WTC11 (cell line): ENCODE measurements at regions not wholly inside any gene's neighbourhood (a gene's known extent, or its start where the extent isn't known, plus 50 kb on each side); places are given as distances from the start of the nearest gene placed in this dataset.
A peak's percentile ranks its signal among the peaks of the same experiment; 100 is the strongest.

Source experiments
- ATAC-seq: fragments of 200-7000 bp; cut with Tn5 transposase; 2 replicates; pipeline ENCODE4 v1.10.0; 2021; ENCODE audit warnings: mild to moderate bottlenecking, moderate library complexity
- CTCF ChIA-PET: fragments of 300-600 bp; sonication (Branson Sonifier 250); formaldehyde crosslinking; loops from one replicate; lab custom pipeline; 2021; ENCODE audit warnings: antibody characterized with exemption; lab: Charles Lee
- POLR2A ChIA-PET: fragments of 350-600 bp; sonication (Branson Sonifier 250); formaldehyde crosslinking; loops from one replicate; lab custom pipeline; 2021; ENCODE audit warnings: antibody characterized with exemption; lab: Charles Lee
- DNase-seq: peaks from one replicate; pipeline ENCODE4 v3.0.0; 2021; ENCODE audit warnings: low spot score
- H3K27ac Mint-ChIP-seq: 2 replicates; pipeline ENCODE4 v1.8.0; 2021; ENCODE audit warnings: mixed read lengths
- H3K27me3 Mint-ChIP-seq: 2 replicates; pipeline ENCODE4 v1.8.0; 2021; ENCODE audit warnings: low read depth, mild to moderate bottlenecking, moderate library complexity, mixed read lengths
- H3K36me3 Mint-ChIP-seq: 2 replicates; pipeline ENCODE4 v1.8.0; 2021; ENCODE audit warnings: mixed read lengths
- H3K4me1 Mint-ChIP-seq: 2 replicates; pipeline ENCODE4 v1.8.0; 2022; ENCODE audit warnings: mixed read lengths
- H3K4me3 Mint-ChIP-seq: 2 replicates; pipeline ENCODE4 v1.8.0; 2021; ENCODE audit warnings: mild to moderate bottlenecking, moderate library complexity, mixed read lengths
- H3K9me3 Mint-ChIP-seq: 2 replicates; pipeline ENCODE4 v1.8.0; 2021; ENCODE audit warnings: mixed read lengths
- AR ChIP-seq: fragments of 250-450 bp; sonication (Bioruptor Pico); IDR thresholded peaks from 2 replicates; pipeline ENCODE4 v1.9.0; 2021; ENCODE audit warnings: mild to moderate bottlenecking
- ATF1 ChIP-seq: sonication (generic); formaldehyde crosslinking; IDR thresholded peaks from 2 replicates; pipeline ENCODE4 v1.8.1; 2023; ENCODE audit warnings: mild to moderate bottlenecking, moderate library complexity, missing genetic modification reagents
- CREM ChIP-seq: sonication (generic); formaldehyde crosslinking; IDR thresholded peaks from 2 replicates; pipeline ENCODE4 v1.8.1; 2022; ENCODE audit warnings: mild to moderate bottlenecking, missing genetic modification reagents, moderate library complexity
- CTCF ChIP-seq: fragments of 200-600 bp; IDR thresholded peaks from 2 replicates; pipeline ENCODE4 v1.8.0; 2022; ENCODE audit warnings: antibody characterized with exemption
- EMX1 ChIP-seq: fragments of 250-450 bp; sonication (Bioruptor Pico); IDR thresholded peaks from 2 replicates; pipeline ENCODE4 v1.8.0; 2021; ENCODE audit warnings: mild to moderate bottlenecking
- ETV6 ChIP-seq: sonication (generic); formaldehyde crosslinking; IDR thresholded peaks from 2 replicates; pipeline ENCODE4 v1.8.1; 2022; ENCODE audit warnings: mild to moderate bottlenecking, missing genetic modification reagents
- FOXK1 ChIP-seq: sonication (generic); formaldehyde crosslinking; IDR thresholded peaks from 2 replicates; pipeline ENCODE4 v1.8.0; 2022; ENCODE audit warnings: mild to moderate bottlenecking, moderate library complexity, missing genetic modification reagents
- FOXP1 ChIP-seq: sonication (generic); formaldehyde crosslinking; IDR thresholded peaks from 2 replicates; pipeline ENCODE4 v1.8.0; 2022; ENCODE audit warnings: missing genetic modification reagents, mild to moderate bottlenecking, moderate library complexity, borderline replicate concordance
- HMGA2 ChIP-seq: fragments of 250-450 bp; sonication (Bioruptor Pico); IDR thresholded peaks from 2 replicates; pipeline ENCODE4 v1.4.0; 2021; ENCODE audit warnings: mild to moderate bottlenecking, moderate library complexity
- HMGXB4 ChIP-seq: sonication (generic); formaldehyde crosslinking; IDR thresholded peaks from 2 replicates; pipeline ENCODE4 v1.8.1; 2023; ENCODE audit warnings: mild to moderate bottlenecking, moderate library complexity, missing genetic modification reagents
- MAX ChIP-seq: sonication (generic); formaldehyde crosslinking; IDR thresholded peaks from 2 replicates; pipeline ENCODE4 v1.8.0; 2022; ENCODE audit warnings: mild to moderate bottlenecking, missing genetic modification reagents
- MLX ChIP-seq: sonication (generic); formaldehyde crosslinking; IDR thresholded peaks from 2 replicates; pipeline ENCODE4 v1.8.1; 2023; ENCODE audit warnings: mild to moderate bottlenecking, missing genetic modification reagents, moderate library complexity
- NFYB ChIP-seq: sonication (generic); formaldehyde crosslinking; conservative IDR thresholded peaks from 2 replicates; pipeline ENCODE4 v1.8.0; 2022; ENCODE audit warnings: low read depth, missing genetic modification reagents
- PRRX2 ChIP-seq: fragments of 250-450 bp; sonication (Bioruptor Pico); IDR thresholded peaks from 2 replicates; pipeline ENCODE4 v1.8.0; 2021; ENCODE audit warnings: mild to moderate bottlenecking
- SMAD4 ChIP-seq: sonication (generic); formaldehyde crosslinking; IDR thresholded peaks from 2 replicates; pipeline ENCODE4 v1.8.0; 2022; ENCODE audit warnings: mild to moderate bottlenecking, missing genetic modification reagents
- SOX15 ChIP-seq: fragments of 250-450 bp; sonication (Bioruptor Pico); IDR thresholded peaks from 2 replicates; pipeline ENCODE4 v1.9.0; 2021; ENCODE audit warnings: mild to moderate bottlenecking
- STAT6 ChIP-seq: sonication (generic); formaldehyde crosslinking; conservative IDR thresholded peaks from 2 replicates; pipeline ENCODE4 v1.8.1; 2023; ENCODE audit warnings: mild to moderate bottlenecking, low read depth, missing genetic modification reagents, moderate library complexity
- TEAD4 ChIP-seq: sonication (generic); formaldehyde crosslinking; IDR thresholded peaks from 2 replicates; pipeline ENCODE4 v1.8.0; 2022; ENCODE audit warnings: mild to moderate bottlenecking, missing genetic modification reagents
- ZBTB21 ChIP-seq: sonication (generic); formaldehyde crosslinking; IDR thresholded peaks from 2 replicates; pipeline ENCODE4 v1.8.1; 2023; ENCODE audit warnings: mild to moderate bottlenecking, missing genetic modification reagents, borderline replicate concordance
- ZNF219 ChIP-seq: sonication (generic); formaldehyde crosslinking; IDR thresholded peaks from 2 replicates; pipeline ENCODE4 v1.8.0; 2023; ENCODE audit warnings: missing genetic modification reagents, mild to moderate bottlenecking, borderline replicate concordance
- ZNF232 ChIP-seq: sonication (generic); formaldehyde crosslinking; IDR thresholded peaks from 2 replicates; pipeline ENCODE4 v1.8.0; 2022; ENCODE audit warnings: mild to moderate bottlenecking, missing genetic modification reagents
- ZNF317 ChIP-seq: sonication (generic); formaldehyde crosslinking; IDR thresholded peaks from 2 replicates; pipeline ENCODE4 v1.8.1; 2023; ENCODE audit warnings: low read depth, mild to moderate bottlenecking, moderate library complexity, missing genetic modification reagents, borderline replicate concordance
- ZNF396 ChIP-seq: fragments of 250-450 bp; sonication (Bioruptor Pico); IDR thresholded peaks from 2 replicates; pipeline ENCODE4 v1.8.0; 2021; ENCODE audit warnings: mild to moderate bottlenecking, moderate library complexity, borderline replicate concordance
- ZSCAN18 ChIP-seq: fragments of 250-450 bp; sonication (Bioruptor Pico); IDR thresholded peaks from 2 replicates; pipeline ENCODE4 v2.1.2; 2022; ENCODE audit warnings: mild to moderate bottlenecking, moderate library complexity

- ChIA-PET POLR2A (interaction anchor here (0.5 to 1.1 kb wide), 2 partner anchors 266 to 303 kb away, joined by 4 to 8 read pairs; partner anchors contain the start of gene NSG2), CTCF (interaction anchor here (0.6 to 5.4 kb wide), 60 partner anchors 8 to 1498 kb away, joined by 3 to 148 read pairs (median 4); partner anchors contain the start of genes BOD1 and NSG2)
- Mint-ChIP-seq H3K4me3 (peak overlapping the region; percentile 51), H3K9me3 (no peaks in the 10 kb centered on the region), H3K36me3 (no peaks in the 10 kb centered on the region), H3K27me3 (peaks cover 22% of the 10 kb centered on the region), H3K27ac (no peak overlapping the region), H3K4me1 (peaks cover 11% of the 10 kb centered on the region; the same call in 1 of the 2 replicates)
- ATAC-seq = peak; percentile 86
- DNase-seq = peak; percentile 90
- peak; percentile 79; the same call in 1 of the 2 replicates for TF ChIP-seq HMGXB4 (CRISPR knock-in tag)
- TF ChIP-seq HMGA2 (CRISPR knock-in tag) = no peak
- TF ChIP-seq ZNF317 (CRISPR knock-in tag) = no peak; the same call in 1 of the 2 replicates
- no peak for TF ChIP-seq ZNF396
- TF ChIP-seq AR (CRISPR knock-in tag) = no peak
- TF ChIP-seq ZNF232 (CRISPR knock-in tag) = no peak
- no peak for TF ChIP-seq SMAD4 (CRISPR knock-in tag)
- no peak for TF ChIP-seq FOXP1 (CRISPR knock-in tag)
- no peak for TF ChIP-seq NFYB (CRISPR knock-in tag)
- TF ChIP-seq CREM (CRISPR knock-in tag) = no peak
- TF ChIP-seq EMX1 (CRISPR knock-in tag) = no peak
- no peak for TF ChIP-seq ZSCAN18 (CRISPR knock-in tag)
- TF ChIP-seq MLX (CRISPR knock-in tag) = no peak
- no peak for TF ChIP-seq ATF1 (CRISPR knock-in tag)
- TF ChIP-seq MAX = peak; percentile 73; the same call in 1 of the 2 replicates
- no peak; the same call in 1 of the 2 replicates for TF ChIP-seq ZNF219
- no peak for TF ChIP-seq TEAD4 (CRISPR knock-in tag)
- TF ChIP-seq PRRX2 (CRISPR knock-in tag) = no peak
- TF ChIP-seq CTCF = peak; percentile 86
- no peak for TF ChIP-seq ZBTB21 (CRISPR knock-in tag)
- TF ChIP-seq FOXK1 = no peak
- no peak for TF ChIP-seq STAT6
- TF ChIP-seq ETV6 (CRISPR knock-in tag) = peak; percentile 21; the same call in 1 of the 2 replicates
- no peak for TF ChIP-seq SOX15 (CRISPR knock-in tag)
Measured at GRCh38 chr5:174311531-174312269, 266.2 kb downstream of the NSG2 start.
